Neutrophil (primary cell): ENCODE measurements at regions not wholly inside any gene's neighbourhood (a gene's known extent, or its start where the extent isn't known, plus 50 kb on each side); places are given as distances from the start of the nearest gene placed in this dataset.

ENCODE experiments used
- H3K27ac ChIP-seq: fragments of 200-600 bp; sonication (generic); 2 replicates; pipeline ENCODE4 v1.5.1; 2016; ENCODE audit warnings: mild to moderate bottlenecking, moderate library complexity
- H3K27me3 ChIP-seq: fragments of 200-600 bp; sonication (generic); 2 replicates; pipeline ENCODE4 v1.6.0; 2016; ENCODE audit warnings: mild to moderate bottlenecking
- H3K36me3 ChIP-seq: fragments of 200-600 bp; sonication (generic); 2 replicates; pipeline ENCODE4 v1.5.1; 2017
- H3K4me1 ChIP-seq, 2 experiments: fragments of 200-600 bp in 1 of 2; sonication (generic) in 1 of 2; 1 replicate in 1 of 2; 2 replicates in 1 of 2; pipeline versions ENCODE4 v1.5.1 to v1.6.1; 2013 to 2016; ENCODE audit warnings: low read depth in 1 of 2, low read length in 1 of 2, mild to moderate bottlenecking in 1 of 2, moderate library complexity in 1 of 2; ENCODE audit not compliant: control insufficient read depth in 1 of 2, insufficient read depth in 1 of 2
- H3K4me3 ChIP-seq, 2 experiments: fragments of 200-600 bp in 1 of 2; sonication (generic) in 1 of 2; 1 replicate in 1 of 2; 2 replicates in 1 of 2; pipeline ENCODE4 v1.5.1; 2013 to 2016; ENCODE audit warnings: low read depth in 1 of 2, low read length in 1 of 2, mild to moderate bottlenecking in 1 of 2, moderate library complexity in 1 of 2
- H3K9me3 ChIP-seq: fragments of 200-600 bp; sonication (generic); 2 replicates; pipeline ENCODE4 v1.5.1; 2016
- TF ChIP-seq, protein P1 (sequence below): fragments of 200-600 bp; sonication (generic); IDR thresholded peaks from 2 replicates; pipeline ENCODE4 v1.5.1; 2016; ENCODE audit warnings: antibody characterized with exemption

DNA sequence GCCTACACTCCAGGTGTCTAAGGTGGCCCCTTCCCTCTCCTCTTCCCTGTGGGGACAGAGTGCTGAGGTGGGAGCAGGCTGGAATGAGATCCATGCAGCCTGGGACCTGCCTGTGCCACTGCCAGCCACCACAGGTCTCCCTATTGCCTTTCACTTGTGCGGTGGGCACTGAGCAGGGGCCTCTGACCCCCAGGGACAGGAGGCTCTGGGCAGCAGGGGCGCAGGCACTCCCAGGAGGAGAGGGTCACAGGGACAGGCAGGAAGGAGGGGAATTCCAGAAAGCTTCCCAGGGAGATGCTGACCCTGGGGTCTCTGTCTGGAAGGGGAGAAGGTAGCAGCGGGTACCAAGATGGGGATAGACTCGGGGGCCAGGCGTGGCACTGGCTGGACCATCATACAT is 228.5 kb upstream of the B3GAT1 start:
- TF ChIP-seq, protein P1, sequence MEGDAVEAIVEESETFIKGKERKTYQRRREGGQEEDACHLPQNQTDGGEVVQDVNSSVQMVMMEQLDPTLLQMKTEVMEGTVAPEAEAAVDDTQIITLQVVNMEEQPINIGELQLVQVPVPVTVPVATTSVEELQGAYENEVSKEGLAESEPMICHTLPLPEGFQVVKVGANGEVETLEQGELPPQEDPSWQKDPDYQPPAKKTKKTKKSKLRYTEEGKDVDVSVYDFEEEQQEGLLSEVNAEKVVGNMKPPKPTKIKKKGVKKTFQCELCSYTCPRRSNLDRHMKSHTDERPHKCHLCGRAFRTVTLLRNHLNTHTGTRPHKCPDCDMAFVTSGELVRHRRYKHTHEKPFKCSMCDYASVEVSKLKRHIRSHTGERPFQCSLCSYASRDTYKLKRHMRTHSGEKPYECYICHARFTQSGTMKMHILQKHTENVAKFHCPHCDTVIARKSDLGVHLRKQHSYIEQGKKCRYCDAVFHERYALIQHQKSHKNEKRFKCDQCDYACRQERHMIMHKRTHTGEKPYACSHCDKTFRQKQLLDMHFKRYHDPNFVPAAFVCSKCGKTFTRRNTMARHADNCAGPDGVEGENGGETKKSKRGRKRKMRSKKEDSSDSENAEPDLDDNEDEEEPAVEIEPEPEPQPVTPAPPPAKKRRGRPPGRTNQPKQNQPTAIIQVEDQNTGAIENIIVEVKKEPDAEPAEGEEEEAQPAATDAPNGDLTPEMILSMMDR, result no peak
- no peak overlapping the region for H3K27ac ChIP-seq
- no peaks in the 10 kb centered on the region for H3K9me3 ChIP-seq
- no peaks in the 10 kb centered on the region for H3K36me3 ChIP-seq
- H3K27me3 ChIP-seq, result peaks cover 4% of the 10 kb centered on the region
- no peaks in the 10 kb centered on the region for H3K4me1 ChIP-seq
- no peak overlapping the region for H3K4me3 ChIP-seq

DNA sequence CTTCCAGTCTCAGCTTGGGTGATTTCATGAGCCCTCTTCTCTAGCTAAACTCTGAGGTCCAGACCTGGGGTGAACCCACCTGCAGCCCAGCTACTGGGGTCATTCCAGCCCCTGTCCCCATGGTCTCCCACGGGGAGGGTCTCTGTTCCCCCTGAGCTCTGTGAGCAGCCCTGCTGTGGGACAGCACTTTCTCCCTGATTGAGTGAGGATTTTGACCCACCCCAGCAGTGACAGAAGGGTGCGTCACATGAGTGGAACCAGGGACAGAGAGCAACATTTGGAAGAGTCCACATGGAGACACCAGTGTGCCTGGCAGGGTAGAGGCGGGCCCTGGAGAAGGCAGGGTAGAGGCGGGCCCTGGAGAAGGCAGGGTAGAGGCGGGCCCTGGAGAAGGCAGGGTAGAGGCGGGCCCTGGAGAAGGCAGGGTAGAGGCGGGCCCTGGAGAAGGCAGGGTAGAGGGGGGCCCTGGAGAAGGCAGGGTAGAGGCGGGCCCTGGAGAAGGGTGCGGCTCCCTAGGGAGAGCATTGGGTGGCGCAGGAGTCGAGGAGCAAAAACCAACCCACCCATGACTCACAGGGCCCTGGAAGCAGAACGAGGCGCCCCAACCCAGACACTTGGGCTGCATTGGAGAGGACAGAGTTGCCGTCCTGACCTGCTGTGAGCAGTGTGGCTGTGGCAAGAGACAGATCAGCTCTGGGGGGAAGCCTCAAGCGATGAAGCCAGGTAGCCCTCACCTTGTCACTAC is 227.7 kb upstream of the B3GAT1 start:
- H3K36me3 ChIP-seq, result no peaks in the 10 kb centered on the region
- TF ChIP-seq, protein P1, result no peak
- H3K9me3 ChIP-seq, result no peaks in the 10 kb centered on the region
- H3K4me1 ChIP-seq, result no peaks in the 10 kb centered on the region
- peaks cover 4% of the 10 kb centered on the region for H3K27me3 ChIP-seq
- no peak overlapping the region for H3K4me3 ChIP-seq
- no peak overlapping the region for H3K27ac ChIP-seq

DNA sequence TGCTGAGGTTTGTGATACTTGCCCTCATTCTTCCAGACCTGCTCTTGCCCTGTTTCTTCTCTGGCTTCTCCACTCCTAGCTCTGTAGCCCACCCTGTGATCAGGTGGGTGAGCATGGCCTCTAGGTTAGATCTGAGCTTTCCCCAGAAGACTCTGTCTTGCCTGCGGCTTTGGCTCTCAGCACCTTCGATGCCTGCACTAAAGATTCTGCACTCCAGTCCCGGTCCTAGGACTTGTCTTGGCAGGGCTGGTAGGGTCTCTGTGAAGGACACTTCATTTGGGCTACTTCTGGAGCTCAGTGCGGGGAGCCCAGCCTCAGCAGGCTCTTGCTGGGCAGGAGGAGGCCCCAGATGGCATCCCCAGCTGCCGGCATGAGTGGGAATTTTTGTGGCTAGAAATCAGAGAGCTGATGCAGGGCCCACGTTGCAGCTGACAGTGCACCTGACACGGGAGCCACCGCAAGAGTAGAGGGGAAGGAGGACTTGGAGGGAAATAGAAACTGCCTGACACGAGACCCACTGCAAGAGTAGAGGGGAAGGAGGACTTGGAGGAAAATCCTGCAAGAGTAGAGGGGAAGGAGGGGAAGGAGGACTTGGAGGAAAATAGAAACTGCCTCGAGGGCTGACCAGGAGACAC is 226.9 kb upstream of the B3GAT1 start:
- Histone ChIP-seq H3K9me3 (no peaks in the 10 kb centered on the region), H3K4me3 (no peak overlapping the region)
- TF ChIP-seq, protein P1, result no peak

DNA sequence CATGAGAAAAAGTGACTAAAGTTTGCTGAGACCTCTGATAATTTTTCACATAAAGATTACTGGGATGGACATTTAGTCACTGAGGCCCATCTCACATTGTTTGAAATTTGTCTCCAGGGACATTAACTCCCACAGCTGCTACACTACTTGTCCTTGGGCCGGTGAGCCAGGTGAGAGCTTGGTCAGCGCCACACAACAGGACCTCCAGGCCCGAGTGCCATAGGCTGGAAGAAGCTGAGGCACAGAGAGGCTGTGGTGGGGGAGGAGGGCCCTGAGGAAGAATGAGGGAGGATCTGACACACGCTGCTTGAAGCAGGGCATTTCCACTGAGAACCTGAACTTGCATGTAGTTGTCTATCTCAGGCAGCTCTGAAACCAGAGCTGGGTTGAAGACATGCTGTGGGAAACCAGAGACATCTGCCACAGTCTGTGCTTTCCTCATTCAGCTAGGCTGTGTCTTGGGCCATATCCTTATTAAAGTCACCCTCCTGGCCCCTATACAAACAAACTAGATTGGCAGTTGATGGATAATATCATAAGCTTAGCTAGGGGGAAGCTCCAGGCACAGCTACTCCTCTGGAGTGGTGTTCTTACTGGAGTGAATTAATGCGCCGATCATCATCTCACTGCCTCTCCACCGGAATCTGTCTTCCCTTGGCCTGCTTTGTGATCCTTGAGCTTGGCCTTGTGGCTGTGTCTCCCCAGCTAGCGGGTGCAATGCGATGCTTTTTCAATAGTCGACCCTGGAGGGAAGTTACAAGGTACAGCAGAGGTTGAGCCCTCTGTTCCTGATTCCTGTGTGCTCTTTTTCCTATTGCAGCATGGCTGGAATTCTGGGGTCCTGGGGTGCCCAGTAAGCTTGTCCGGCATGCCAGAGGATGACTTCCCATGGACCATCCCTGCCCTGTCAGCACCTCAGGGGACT is 225.3 kb upstream of the B3GAT1 start:
- TF ChIP-seq, protein P1, result no peak
- Histone ChIP-seq H3K36me3 (no peaks in the 10 kb centered on the region), H3K27me3 (no peaks in the 10 kb centered on the region), H3K4me3 (no peak overlapping the region), H3K4me1 (no peaks in the 10 kb centered on the region), H3K27ac (no peak overlapping the region), H3K9me3 (no peaks in the 10 kb centered on the region)

More for the DNA sequence above, 226.9 kb upstream of the B3GAT1 start:
- Histone ChIP-seq H3K27ac (no peak overlapping the region), H3K4me1 (no peaks in the 10 kb centered on the region), H3K27me3 (peaks cover 4% of the 10 kb centered on the region), H3K36me3 (no peaks in the 10 kb centered on the region)

DNA sequence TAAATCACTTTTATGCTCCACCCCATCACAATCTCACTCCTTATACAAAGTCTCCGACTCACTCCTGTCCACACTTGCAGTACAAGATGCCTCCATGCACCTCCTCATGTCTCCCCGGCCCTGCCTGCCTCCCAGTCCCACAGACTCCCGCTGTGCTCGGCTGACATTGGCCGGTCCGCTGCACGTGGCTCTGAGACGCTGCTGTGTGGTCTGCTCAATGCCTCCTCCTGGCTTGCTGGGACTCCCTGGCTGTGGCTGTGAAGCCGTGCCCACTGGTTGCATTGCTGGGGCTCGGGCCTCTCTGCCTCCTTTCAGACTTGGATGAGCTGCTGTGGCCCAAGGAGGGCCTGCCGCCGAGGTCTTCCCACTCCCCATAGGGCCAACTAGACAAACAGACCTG is 224.0 kb upstream of the B3GAT1 start:
- H3K36me3 ChIP-seq, result no peaks in the 10 kb centered on the region
- H3K27ac ChIP-seq, result no peak overlapping the region
- H3K4me1 ChIP-seq, result no peaks in the 10 kb centered on the region
- TF ChIP-seq, protein P1, result no peak
- no peaks in the 10 kb centered on the region for H3K9me3 ChIP-seq
- H3K27me3 ChIP-seq, result no peaks in the 10 kb centered on the region
- H3K4me3 ChIP-seq, result no peak overlapping the region
